Ovary (tissue), 7 donors: ENCODE measurements at regions not wholly inside any gene's neighbourhood (a gene's known extent, or its start where the extent isn't known, plus 50 kb on each side); places are given as distances from the start of the nearest gene placed in this dataset.
A peak's percentile ranks its signal among the peaks of the same experiment; 100 is the strongest.

Experiments
- DNase-seq, 5 donors: peaks; one replicate each; pipeline ENCODE4 v3.0.0-alpha.2; 2019 to 2020
- H3K27ac ChIP-seq, 2 donors: fragments of 200-600 bp; one replicate each; pipeline versions ENCODE4 v1.5.1 to v1.8.0; 2019 to 2022
- H3K27me3 ChIP-seq: fragments of 200-600 bp; one replicate; pipeline ENCODE4 v1.8.0; 2022
- H3K36me3 ChIP-seq: fragments of 200-600 bp; sonication (generic); one replicate; pipeline ENCODE4 v1.5.1; 2019
- H3K4me1 ChIP-seq: one replicate; pipeline ENCODE4 v1.8.1; 2013; ENCODE audit warnings: mild to moderate bottlenecking, moderate library complexity; ENCODE audit not compliant: insufficient read depth
- H3K4me3 ChIP-seq: fragments of 200-600 bp; sonication (generic); one replicate; pipeline ENCODE4 v1.5.1; 2017
- H3K9me3 ChIP-seq, 2 donors: fragments of 200-600 bp in 1 of 2; sonication (generic) in 1 of 2; one replicate each; pipeline versions ENCODE4 v1.5.1 to v1.8.1; 2013 to 2019; ENCODE audit warnings: mild to moderate bottlenecking in 1 of 2, moderate library complexity in 1 of 2
- CTCF ChIP-seq, 3 donors: fragments of 450-650 bp in 2 of 3; fragments of 200-600 bp in 1 of 3; IDR thresholded peaks; one replicate each; pipeline versions ENCODE4 v1.5.1 to v1.8.0; 2016 to 2022; ENCODE audit warnings: antibody characterized with exemption in 3 of 3, mild to moderate bottlenecking in 1 of 3
- EP300 ChIP-seq: sonication (generic); formaldehyde crosslinking; IDR thresholded peaks from one replicate; pipeline ENCODE4 v1.6.1; 2017; ENCODE audit warnings: antibody characterized with exemption
- POLR2A ChIP-seq: fragments of 450-650 bp; IDR thresholded peaks from one replicate; pipeline ENCODE4 v1.6.1; 2017; ENCODE audit warnings: antibody characterized with exemption, mild to moderate bottlenecking, moderate library complexity
- WGBS, 3 donors: extraction: QIAGEN DNeasy Blood & Tissue Kit in 1 of 3; methylation state at CpG; one replicate each; pipeline versions ENCODE4 v1.1.5 to v1.1.7; 2013 to 2017; 5-methylcytosine and 5-hydroxymethylcytosine counted together
- intact Hi-C, 4 donors: fragments of 100-400 bp; cut with DNase I; formaldehyde crosslinking; loops; one replicate each; pipeline versions ENCODE4 v1.11.0 to v1.15.1; 2022 to 2023
- donor health status: DM: no; HTN: no; CAD: no; lungs with moderate emphysema.
- donor health status: DM: no; HTN: no; CAD: no.
- donor health status: Bipolar disorder and iron deficiency.
- donor health status: DM: no; HTN: no; CAD: no.
- donor health status: DM: yes; HTN: yes; CAD: no.

- WGBS, 3 donors = 94 to 98% (median 94%) methylated on average over 1 of the region's 1 CpG
- Histone ChIP-seq H3K4me1 (no peaks in the 10 kb centered on the region), H3K4me3 (no peak overlapping the region), H3K9me3 (no peaks in the 10 kb centered on the region), H3K27ac (no peak overlapping the region), H3K27me3 (no peaks in the 10 kb centered on the region), H3K36me3 (no peaks in the 10 kb centered on the region)
- no peak for TF ChIP-seq EP300
- TF ChIP-seq CTCF (IDR thresholded peaks at IDR 0.05) = no peak
- DNase-seq = no peak
- intact Hi-C loops = no loop called here
These were observed 835.6 kb upstream of the GRAMD2B start for GRCh38 chr5:125587631-125588030.

GRCh38 chr5:125592856-125593255 lies 830.4 kb upstream of the GRAMD2B start:
- no peak for DNase-seq
- Histone ChIP-seq H3K36me3 (no peaks in the 10 kb centered on the region), H3K27ac (no peak overlapping the region), H3K4me1 (peaks cover 6% of the 10 kb centered on the region), H3K4me3 (no peak overlapping the region), H3K9me3 (no peaks in the 10 kb centered on the region), H3K27me3 (no peaks in the 10 kb centered on the region)
- TF ChIP-seq EP300 (no peak), CTCF (IDR thresholded peaks at IDR 0.05) (no peak), POLR2A (no peak)
- 64 to 85% (median 73%) methylated on average over 3 of the region's 3 CpGs for WGBS, 3 donors
- intact Hi-C loops = no loop called here

GRCh38 chr5:125595095-125595494 lies 828.1 kb upstream of the GRAMD2B start:
- DNase-seq = peak; percentile 69 to 80 (median 75)
- WGBS, 3 donors = 4 to 18% (median 5%) methylated on average over 6 of the region's 6 CpGs
- TF ChIP-seq CTCF (IDR thresholded peaks at IDR 0.05) = no peak
- TF ChIP-seq POLR2A = no peak
- no peak for TF ChIP-seq EP300
- no peaks in the 10 kb centered on the region for H3K27me3 ChIP-seq
- no peaks in the 10 kb centered on the region for H3K36me3 ChIP-seq
- intact Hi-C loops = no loop called here
- H3K4me3 ChIP-seq = no peak overlapping the region
- no peaks in the 10 kb centered on the region for H3K9me3 ChIP-seq
- peaks cover 6% of the 10 kb centered on the region for H3K4me1 ChIP-seq
- peak overlapping the region in 1 of 2 donors; percentile 1 for H3K27ac ChIP-seq

GRCh38 chr5:125595845-125596244 lies 827.4 kb upstream of the GRAMD2B start:
- intact Hi-C loops = no loop called here
- peak overlapping the region in 1 of 2 donors; percentile 1 for H3K27ac ChIP-seq
- TF ChIP-seq EP300 = no peak
- no peak for TF ChIP-seq CTCF (IDR thresholded peaks at IDR 0.05)
- no peak for TF ChIP-seq POLR2A
- WGBS, 3 donors = 15 to 41% (median 25%) methylated on average over 3 of the region's 3 CpGs
- no peaks in the 10 kb centered on the region for H3K36me3 ChIP-seq
- H3K27me3 ChIP-seq = no peaks in the 10 kb centered on the region
- no peak overlapping the region for H3K4me3 ChIP-seq
- H3K4me1 ChIP-seq = peaks cover 6% of the 10 kb centered on the region
- no peaks in the 10 kb centered on the region for H3K9me3 ChIP-seq
- DNase-seq = no peak

- intact Hi-C loops = no loop called here
- peaks cover 6% of the 10 kb centered on the region for H3K4me1 ChIP-seq
- TF ChIP-seq EP300 (no peak), POLR2A (no peak), CTCF (IDR thresholded peaks at IDR 0.05) (no peak)
- no peak overlapping the region for H3K27ac ChIP-seq
- no peaks in the 10 kb centered on the region for H3K36me3 ChIP-seq
- no peak for DNase-seq
- no peak overlapping the region for H3K4me3 ChIP-seq
- no peaks in the 10 kb centered on the region for H3K9me3 ChIP-seq
- H3K27me3 ChIP-seq = no peaks in the 10 kb centered on the region
- WGBS, 3 donors = 16 to 24% (median 18%) methylated on average over 2 of the region's 2 CpGs
These were observed 825.9 kb upstream of the GRAMD2B start for GRCh38 chr5:125597338-125597737.
